ENCODE measurements at regions not wholly inside any gene's neighbourhood (a gene's known extent, or its start where the extent isn't known, plus 50 kb on each side); places are given as distances from the start of the nearest gene placed in this dataset.

DNA sequence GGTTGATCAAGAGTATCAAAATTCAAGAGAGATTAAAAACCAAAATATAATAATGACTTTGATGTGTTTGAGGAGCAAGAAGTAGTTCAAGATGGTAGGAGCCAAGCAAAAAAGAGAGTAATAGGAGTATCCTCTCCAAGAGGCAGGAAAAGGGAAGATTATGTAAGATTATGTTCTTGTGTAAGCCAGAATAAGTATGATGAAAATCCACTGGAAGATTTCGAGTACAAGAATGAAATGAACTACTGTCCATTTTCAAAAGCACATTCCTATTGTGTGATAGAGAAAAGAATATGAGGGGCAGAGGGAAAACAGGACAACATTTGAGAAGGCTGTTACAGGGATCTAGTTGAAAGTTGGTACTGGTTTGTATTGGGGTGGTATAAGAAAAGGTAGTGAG lies 659.6 kb upstream of the INTU start:
- no peak for TF ChIP-seq EZH2 (IDR thresholded peaks at IDR 0.05; ENCODE audit: insufficient read depth, poor library complexity, severe bottlenecking)
- TF ChIP-seq EZH2phosphoT487 (IDR thresholded peaks at IDR 0.05; ENCODE audit: insufficient read depth, low read depth), result no peak

Measured in GM23248 (cell line).